ENCODE measurements at regions not wholly inside any gene's neighbourhood (a gene's known extent, or its start where the extent isn't known, plus 50 kb on each side); places are given as distances from the start of the nearest gene placed in this dataset.
"Not testable (repeated sequence)": the region's sequence is repeated elsewhere in the genome, so short reads cannot be mapped to it uniquely, and the experiment has no call there.

DNA sequence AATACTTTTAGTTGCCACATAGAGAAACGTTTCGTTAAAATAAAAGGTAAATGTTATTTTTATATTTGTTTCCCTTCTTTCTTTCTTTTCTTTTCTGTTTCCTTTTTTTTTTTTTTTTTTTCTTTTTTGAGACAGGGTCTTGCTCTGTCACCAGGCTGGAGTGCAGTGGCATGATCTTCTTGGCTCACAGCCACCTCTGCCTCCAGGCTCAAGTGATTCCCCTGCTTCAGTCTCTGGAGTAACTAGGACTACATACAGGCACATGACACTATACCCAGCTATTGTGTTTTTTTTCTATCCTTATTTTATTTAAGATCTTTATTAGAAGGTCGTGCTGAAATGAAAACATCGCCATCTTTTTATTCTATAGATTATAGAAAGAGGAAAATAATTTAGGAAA is 661.8 kb upstream of the MBL2 start:
- no peak for DNase-seq

DNA sequence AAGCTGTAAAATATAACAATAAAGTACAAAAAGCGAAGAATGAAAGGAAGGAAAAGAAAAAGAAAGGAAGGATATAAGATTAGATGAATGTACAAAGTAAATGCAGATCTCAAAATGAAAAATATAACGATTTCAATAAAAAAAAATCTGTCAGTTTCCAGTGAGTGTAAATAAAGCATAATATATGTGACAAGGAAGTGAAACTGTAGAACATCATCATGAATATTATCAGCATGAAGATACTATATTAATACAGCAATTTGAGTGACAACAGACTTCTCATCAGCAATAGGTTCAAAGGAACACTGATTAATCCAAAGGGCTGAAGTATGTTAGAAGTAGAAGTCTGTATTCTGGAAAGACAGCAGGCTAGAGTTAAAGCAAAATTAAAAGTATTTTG is 659.5 kb upstream of the MBL2 start:
- DNase-seq: no peak

DNA sequence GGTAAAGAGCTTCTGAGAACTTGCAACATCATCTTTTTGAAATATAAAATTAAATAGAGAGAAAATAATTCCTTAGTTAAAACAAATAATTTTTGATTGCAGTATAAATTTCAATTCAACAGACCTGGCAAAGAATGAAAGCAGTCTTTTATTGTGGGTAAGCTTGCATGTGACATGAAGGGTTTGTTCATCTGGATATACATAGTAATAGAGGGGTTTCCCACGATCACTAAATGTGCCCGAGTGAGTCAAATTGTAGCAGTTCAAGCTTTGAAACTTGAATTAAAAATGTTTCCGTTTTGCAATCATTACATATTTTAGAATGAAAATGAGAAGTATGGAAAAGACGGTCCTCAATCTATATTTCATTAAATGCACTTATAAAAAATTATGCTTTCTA is 658.4 kb upstream of the MBL2 start:
- DNase-seq: no peak

DNA sequence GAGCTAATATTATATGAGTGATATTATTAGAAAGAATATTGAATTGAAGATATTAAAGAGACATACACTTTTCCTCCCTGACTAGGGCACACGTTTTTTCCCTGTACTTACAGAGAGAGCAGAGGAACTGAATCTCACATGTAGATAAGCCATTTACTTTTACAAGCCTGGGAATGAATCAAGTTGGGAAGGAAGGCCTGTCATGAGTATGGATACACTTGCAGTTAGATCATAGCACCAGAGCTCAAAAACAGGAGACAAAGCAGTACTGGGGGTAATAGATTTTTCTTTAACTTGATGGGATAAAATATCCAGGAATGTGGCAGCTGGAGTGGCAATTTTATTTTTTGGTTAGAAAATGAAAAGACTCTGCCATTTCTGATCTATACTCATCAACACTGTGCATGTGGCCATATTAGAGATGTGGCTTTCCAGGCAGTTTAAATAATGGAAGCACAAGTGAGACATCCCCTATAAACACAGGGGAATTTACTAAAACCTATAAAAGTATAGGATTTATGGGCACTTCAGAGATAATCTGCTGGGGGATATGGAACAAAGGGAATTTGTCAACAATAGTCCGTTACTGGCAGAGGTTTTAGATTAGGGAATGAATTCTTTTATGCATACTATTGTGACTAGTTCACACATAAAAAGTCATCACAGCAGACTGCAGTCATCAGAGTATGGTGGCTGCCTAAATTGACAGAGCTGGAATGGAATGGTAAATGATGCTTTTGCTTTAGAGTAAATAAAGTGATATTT is 657.7 kb upstream of the MBL2 start:
- no peak for DNase-seq

DNA sequence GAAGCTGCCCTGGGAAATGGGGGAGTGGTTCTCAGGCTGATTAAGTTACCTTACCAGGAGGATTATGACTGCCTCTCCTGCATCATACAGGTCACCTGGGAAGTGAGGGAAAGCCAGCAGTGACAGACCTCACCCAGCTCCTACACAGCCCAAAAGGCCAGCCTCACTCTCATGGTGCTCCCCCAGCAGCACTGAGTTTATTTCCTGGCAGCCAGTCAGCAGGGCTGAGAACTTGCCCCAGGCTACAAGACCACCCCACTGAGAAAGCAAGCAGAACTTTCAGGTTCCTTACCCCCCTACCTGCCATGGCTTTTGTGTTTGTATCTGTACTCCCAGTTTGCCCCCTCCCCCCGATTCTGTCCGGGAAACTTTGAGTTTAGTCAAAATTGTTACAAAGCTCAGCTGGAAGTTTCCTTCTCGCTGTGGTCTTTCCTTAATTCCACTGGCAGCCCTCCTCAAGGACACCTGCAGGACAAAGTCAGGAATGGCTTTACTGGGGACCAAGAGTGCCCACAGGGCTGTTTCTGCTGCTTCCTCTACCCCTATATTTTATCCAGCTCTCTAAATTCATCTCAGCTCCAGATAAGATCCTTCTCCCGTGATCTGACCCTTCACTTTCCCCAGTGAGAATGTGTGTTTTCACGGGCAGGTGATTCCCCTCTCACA is 649.8 kb upstream of the MBL2 start:
- no peak for DNase-seq

DNA sequence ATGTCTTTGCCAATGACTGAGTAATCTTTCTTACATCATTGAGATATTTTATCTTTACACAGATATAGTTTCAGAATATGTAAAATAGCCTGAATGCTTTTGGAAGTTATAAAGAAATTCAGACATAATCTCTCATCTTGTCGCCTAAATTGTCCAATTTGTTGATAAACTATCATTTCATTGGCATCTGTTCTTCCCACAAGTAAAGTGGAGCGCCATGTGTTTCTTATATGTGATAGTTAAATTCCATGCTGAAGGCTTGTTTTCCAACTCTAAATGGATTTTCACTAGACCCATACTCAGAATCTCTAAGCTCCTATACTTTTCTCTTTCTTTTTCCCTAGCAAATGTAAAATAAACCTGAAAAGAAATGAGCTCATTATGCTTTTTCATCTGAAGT is 640.1 kb upstream of the MBL2 start:
- DNase-seq: no peak

DNA sequence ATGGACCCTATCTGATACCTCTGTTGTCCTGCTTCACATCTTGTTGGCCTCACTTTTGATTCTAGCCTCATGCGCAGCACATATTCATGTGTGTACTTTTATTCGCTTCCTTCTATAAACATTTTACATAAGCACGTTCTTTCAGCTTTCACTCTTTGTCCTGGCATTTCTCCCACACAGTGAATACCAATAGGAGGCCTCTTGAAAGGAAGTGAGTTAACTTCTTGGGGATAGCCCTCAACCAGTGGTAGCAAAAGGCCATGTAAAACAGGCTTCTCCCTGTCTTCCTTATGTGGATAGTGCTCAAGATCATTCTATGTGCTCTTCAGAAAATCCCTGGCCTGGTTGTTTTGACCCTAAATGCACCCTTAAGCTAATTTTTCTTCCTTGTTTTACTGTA is 633.9 kb upstream of the MBL2 start:
- DNase-seq: no peak

DNA sequence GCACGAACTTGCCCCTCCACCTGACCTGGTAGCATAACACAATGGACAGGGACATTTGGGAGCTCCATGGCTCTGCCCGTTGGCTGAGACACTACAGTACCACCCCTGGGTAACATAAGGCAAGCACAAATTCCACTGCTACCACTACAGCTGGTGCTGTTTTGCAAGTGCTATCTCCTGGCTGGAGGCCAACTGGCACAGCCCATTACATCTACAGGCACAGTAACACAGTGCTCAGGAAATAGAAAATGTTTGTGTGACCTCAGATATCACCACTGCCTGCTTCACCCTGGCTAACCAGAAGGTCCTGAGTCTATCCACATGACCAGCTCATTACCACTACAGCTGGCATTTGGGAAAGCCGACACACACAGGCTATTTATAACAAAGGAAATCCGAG is 631.1 kb upstream of the MBL2 start:
- no peak for DNase-seq

DNA sequence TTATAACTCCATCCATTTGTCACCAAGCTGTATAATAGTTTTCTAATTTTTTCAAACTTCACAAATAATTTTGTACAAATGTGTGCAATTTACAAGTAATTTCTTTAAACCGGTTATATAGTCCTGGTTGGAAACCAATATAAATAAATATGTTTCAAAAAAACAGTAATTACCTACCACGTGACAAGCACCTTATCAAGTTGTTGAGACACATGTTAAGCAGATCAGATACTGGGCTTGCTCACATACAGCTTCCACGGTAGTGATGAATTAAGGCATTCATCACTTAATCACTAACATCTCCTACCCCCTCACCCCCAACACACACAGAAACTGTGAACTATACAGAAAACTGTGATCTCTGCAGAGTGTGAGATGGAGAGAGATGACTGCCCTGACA is 630.0 kb upstream of the MBL2 start:
- DNase-seq: no peak

DNA sequence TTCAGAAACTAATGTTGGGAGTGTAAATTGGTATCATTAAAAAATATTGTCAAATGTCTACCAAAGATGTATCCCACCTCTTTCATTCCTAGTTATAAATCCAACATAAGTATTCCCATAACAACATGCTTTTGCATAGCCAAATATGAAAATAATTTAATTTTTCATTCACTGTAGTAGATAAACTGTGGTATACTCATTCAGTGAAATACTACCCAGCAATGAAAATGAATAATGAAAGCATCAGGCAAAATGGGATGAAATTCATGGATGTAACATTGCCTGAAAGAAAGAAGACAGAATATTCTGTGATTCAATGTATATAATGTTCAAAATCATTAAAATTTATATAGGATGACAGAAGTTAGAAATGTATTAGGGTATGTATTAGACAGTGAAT is 629.0 kb upstream of the MBL2 start:
- DNase-seq: no peak

DNA sequence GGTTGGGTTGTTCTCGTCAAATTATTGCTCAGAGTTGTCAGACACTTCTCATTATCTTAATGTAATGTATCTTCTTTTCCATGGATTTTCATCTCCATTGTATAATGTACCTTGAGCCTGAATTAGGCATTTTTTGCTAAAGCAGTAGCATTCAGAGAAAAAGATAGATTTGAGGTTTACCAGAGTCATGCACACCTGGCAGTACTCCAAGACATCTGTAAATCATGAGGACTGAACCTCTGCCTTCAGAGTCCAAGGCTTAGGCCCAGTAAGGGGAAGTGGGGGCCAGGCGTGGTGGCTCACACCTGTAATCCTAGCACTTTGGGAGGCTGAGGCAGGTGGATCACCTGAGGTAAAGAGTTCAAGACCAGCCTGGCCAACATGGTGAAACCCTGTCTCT is 624.3 kb upstream of the MBL2 start:
- no peak for DNase-seq

DNA sequence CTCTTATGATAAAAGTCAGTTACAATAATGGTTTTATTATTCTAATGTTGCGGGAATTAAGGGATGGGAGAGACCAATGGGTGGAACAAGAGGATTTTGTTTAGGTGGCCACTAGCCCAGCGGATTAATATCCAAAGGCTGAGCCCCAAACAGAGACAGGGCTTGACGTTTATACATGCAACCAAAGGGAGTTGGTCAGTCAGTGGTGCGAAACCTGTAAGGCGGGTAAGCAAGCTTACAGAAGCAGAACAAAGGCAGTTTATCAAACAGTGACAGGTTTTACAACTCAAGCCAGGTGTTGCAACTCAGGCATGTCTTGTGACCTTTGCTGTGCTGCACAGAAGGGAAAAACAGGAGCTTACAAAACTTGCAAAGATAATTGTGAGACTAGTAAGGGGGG is 622.9 kb upstream of the MBL2 start:
- no peak for DNase-seq

DNA sequence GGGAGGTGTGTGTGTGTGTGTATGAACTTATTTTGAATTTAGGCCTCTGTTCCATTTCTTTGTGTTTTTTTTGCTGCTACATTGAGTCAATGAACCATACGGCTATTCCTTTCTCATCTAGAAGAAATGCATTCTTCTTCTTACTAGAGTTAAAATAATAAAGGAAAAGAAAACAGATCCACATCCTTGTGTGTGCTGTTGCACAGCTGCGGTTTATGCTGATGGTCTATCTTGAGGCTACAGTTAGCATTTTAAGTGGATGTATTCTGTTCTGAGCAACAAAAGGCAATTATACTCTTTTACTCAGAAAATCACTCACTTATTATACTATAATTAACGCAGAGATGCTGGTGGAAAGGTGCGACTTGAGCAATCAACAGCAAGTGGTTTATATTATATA is 615.0 kb upstream of the MBL2 start:
- DNase-seq: no peak

DNA sequence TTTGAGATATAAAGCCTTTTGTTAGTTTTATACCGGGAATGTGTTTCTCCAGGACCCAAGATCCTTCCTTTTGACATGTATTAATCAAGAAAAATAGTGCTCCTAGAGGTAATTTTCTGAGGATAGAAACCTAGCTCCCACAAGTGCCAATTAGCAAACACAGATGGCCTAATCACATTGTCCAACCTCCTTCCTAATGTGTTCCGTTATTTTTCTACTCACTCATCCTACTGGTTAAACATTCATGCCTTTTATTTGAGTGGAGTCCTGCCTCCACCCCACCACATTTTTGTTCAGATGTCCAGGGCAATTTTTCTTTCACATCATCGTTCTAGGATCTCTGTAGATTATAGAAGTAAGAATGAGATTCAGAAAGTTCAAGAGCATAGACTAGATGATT is 610.0 kb upstream of the MBL2 start:
- DNase-seq: no peak

DNA sequence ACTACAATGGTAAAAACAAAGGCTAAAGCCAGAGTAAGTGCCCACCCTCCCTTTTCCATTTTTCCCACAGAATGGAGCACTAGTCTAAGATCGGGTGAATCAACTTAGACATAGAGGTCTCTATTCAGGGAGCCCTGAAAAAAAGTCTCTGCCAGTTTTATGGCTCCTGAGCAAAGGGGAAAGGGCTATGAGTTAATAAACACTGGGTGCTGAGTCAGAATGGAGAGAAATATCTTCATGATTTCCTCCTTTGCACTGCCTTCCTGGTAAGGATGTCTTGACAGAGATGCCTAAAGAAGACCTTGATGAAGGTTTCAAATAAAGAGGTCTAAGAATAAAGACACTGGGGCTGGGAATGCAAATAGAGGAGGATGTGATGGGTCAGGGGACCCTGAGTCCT is 607.4 kb upstream of the MBL2 start:
- no peak for DNase-seq

DNA sequence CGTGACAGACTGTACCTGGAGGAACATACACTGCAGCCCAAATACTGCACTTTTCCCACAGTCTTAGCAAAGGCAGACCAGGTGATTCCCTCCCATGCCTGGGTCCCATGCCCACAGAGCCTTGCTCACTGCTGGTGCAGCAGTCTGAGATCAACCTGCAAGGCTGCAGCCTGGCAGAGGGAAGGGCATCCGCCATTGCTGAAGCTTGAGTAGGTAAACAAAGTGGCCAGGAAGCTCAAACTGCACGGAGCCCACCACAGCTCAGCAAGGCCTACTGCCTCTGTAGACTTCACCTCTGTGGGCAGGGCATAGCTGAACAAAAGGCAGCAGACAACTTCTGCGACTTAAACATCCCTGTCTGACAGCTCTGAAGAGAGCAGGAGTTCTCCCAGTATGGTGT is 597.8 kb upstream of the MBL2 start:
- no peak for DNase-seq

DNA sequence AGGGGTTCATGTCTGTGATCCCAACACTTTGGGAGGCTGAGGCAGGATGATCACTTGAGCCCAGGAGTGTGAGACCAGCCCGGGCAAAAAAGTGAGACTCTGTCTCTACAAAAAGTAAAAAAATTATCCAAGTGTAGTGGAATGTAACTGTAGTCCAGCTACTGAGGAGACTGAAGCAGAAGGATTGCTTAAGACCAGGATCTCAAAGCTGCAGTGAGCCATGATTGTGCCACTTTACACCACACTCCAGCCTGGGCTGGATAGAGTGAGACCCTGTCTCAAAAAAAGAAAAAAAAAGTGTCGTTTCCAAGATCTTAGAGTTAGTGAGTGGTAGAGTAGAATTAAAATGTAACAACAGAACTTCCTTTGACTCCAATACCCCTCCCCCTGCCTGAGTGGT is 589.4 kb upstream of the MBL2 start:
- DNase-seq: no peak

DNA sequence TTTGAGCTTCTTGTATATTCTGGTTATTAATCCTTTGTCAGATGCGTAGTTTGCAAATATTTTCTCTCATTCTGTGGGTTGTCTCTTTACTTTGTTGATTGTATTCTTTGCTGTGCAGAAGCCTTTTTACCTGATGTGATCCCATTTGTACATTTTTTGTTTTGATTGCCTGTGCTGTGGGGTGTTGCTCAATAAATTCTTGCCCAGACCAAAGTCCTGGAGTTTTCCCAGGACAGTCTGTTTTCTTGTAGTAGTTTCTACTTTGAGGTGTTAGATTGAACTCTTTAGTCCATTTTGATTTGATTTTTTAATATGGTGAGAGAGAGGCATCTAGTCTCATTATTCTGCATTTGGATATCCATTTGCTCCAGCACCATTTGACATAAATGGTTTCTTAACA is 588.7 kb upstream of the MBL2 start:
- no peak for DNase-seq

DNA sequence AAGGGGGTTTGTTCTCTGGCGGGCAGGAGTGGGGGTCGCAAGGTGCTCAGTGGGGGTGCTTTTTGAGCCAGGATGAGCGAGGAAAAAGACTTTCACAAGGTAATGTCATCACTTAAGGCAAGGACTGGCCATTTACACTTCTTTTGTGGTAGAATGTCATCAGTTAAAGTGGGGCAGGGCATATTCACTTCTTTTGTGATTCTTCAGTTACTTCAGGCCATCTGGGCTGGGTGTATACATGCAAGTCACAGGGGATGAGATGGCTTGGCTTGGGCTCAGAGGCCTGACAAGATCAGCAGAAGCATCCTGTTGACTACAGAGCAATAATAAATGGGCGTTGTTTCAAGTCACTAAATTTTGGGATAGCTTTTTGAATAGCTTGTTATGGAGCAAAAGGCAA is 586.4 kb upstream of the MBL2 start:
- not testable (repeated sequence) for DNase-seq

DNA sequence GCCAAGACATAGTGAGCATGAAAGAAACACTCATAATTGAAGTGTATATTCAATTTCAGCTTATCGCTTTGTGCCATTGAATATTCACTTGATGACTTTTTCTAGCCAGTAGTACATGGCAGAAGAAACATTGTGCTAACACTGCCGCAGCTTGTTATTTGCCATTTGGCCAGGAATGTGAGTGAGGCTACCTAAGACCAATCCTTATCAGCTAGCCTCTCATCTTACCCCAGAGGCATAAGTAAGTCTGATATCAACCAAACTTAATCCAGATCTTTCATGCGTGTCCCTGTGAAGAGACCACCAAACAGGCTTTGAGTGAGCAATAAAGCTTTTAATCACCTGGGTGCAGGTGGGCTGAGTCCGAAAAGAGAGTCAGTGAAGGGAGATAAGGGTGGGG is 586.0 kb upstream of the MBL2 start:
- no peak for DNase-seq

DNA sequence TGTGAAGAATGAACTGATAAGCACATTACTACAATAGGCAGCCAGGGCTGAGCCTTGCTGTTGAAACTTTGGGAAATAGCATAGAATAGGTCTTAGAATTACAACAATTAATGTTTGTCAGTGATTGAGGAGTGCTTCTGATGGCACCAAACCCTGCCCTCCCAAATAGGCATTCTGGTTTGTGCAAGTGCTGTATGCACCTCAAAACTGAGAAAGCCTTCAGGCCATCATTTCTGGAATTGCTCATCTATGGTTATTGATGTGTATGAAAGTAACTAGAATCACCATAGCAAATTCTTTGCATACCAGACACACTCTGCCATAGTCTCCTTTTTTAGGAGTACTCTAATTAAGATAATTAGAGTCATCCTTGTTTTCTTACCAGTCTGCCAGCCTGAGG is 585.0 kb upstream of the MBL2 start:
- no peak for DNase-seq

DNA sequence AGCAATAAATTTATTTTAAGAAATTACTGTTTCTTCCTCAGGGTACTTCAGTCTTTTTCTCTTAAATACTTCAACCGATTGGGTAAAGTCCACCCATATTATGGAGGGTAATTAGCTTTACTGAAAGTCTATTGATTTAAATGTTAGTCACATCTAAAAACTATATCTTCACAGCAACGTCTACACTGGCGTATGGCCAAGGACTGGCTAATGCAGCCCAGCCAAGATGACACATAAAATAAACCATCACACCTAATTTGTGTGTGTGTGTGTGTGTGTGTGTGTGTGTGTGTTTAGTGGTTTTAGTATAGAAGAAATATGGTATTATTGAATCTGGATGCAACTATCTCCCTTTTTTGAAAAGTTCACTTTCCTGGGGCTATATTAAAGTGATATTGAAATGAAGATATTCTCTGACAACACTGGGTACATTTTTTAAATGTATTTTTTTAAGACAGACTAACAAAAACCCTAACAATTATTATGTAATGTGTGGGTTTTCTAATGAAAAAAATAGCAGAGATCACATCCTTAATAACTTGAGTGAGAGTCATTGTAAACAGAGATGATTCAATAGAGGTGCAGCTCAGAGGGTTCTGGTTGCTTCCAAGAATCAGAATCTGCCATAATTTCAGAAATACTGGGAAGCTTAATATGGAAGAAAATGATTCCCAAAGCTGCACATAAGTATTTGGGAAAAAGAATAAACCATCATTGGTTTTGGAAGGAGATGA is 584.2 kb upstream of the MBL2 start:
- no peak for DNase-seq

DNA sequence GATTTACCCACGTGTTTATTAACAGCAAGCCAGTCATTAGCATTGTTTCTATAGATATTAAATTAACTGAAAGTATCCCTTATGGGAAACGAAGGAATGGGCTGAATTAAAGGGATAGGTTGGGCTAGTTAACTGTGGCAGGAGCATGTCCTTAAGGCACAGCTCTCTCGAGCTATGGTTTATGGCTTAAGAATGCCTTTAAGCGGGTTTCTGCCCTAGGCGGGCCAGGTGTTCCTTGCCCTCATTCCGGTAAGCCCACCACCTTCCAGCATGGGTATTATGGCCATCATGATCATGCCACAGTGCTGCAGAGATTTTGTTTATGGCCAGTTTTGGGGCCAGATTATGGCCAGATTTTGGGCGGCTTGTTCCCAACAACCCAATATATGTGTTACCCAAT is 569.9 kb upstream of the MBL2 start:
- not testable (repeated sequence) for DNase-seq
